Sigmoid colon (tissue), 6 donors: ENCODE measurements at regions not wholly inside any gene's neighbourhood (a gene's known extent, or its start where the extent isn't known, plus 50 kb on each side); places are given as distances from the start of the nearest gene placed in this dataset.

Source experiments
- DNase-seq: peaks from one replicate; pipeline ENCODE4 v3.0.0-alpha.2; 2019
- H3K27ac ChIP-seq, 4 donors: fragments of 200-600 bp; sonication (generic); one replicate each; pipeline ENCODE4 v1.5.1; 2016 to 2019; ENCODE audit warnings: mild to moderate bottlenecking in 1 of 4
- H3K27me3 ChIP-seq, 3 donors: fragments of 200-600 bp; sonication (generic); one replicate each; pipeline ENCODE4 v1.5.1; 2019; ENCODE audit warnings: mild to moderate bottlenecking in 1 of 3
- H3K36me3 ChIP-seq, 4 donors: fragments of 200-600 bp; sonication (generic); one replicate each; pipeline ENCODE4 v1.5.1; 2016 to 2019
- H3K4me1 ChIP-seq, 4 donors: fragments of 200-600 bp; sonication (generic); one replicate each; pipeline ENCODE4 v1.5.1; 2017 to 2019
- H3K4me3 ChIP-seq, 4 donors: fragments of 200-600 bp; sonication (generic); one replicate each; pipeline ENCODE4 v1.5.1; 2017 to 2019; ENCODE audit warnings: mild to moderate bottlenecking in 2 of 4, moderate library complexity in 1 of 4
- H3K9me3 ChIP-seq, 4 donors: fragments of 200-600 bp in 3 of 4; sonication (generic) in 3 of 4; one replicate each; pipeline versions ENCODE4 v1.5.1 to v1.6.1; 2013 to 2019
- EP300 ChIP-seq, 4 donors: sonication (generic); formaldehyde crosslinking; IDR thresholded peaks; one replicate each; pipeline ENCODE4 v1.6.1; 2017; ENCODE audit warnings: antibody characterized with exemption in 4 of 4
- POLR2A ChIP-seq, 2 donors: fragments of 450-650 bp; IDR thresholded peaks; one replicate each; pipeline ENCODE4 v1.6.1; 2016; ENCODE audit warnings: antibody characterized with exemption in 2 of 2, mild to moderate bottlenecking in 2 of 2, moderate library complexity in 2 of 2
- POLR2AphosphoS5 ChIP-seq, 4 donors: sonication (generic); formaldehyde crosslinking; IDR thresholded peaks; one replicate each; pipeline ENCODE4 v1.6.1; 2017; ENCODE audit warnings: antibody characterized with exemption in 4 of 4
- WGBS, 2 donors: extraction: QIAGEN DNeasy Blood & Tissue Kit; methylation state at CpG; one replicate each; pipeline ENCODE4 v1.1.7; 2013; 5-methylcytosine and 5-hydroxymethylcytosine counted together
- intact Hi-C: fragments of 100-400 bp; cut with DNase I; formaldehyde crosslinking; loops from one replicate; pipeline ENCODE4 v1.15.1; 2023
- TF ChIP-seq, protein P1 (sequence below), 4 experiments: fragments of 450-650 bp in 3 of 4; fragments of 200-600 bp in 1 of 4; IDR thresholded peaks; one replicate each; pipeline ENCODE4 v1.5.1; 2016 to 2019; ENCODE audit warnings: antibody characterized with exemption in 4 of 4, mild to moderate bottlenecking in 3 of 4, moderate library complexity in 2 of 4
- donor health status: healthy with polysubstance abuse.
- donor health status: healthy.

DNA sequence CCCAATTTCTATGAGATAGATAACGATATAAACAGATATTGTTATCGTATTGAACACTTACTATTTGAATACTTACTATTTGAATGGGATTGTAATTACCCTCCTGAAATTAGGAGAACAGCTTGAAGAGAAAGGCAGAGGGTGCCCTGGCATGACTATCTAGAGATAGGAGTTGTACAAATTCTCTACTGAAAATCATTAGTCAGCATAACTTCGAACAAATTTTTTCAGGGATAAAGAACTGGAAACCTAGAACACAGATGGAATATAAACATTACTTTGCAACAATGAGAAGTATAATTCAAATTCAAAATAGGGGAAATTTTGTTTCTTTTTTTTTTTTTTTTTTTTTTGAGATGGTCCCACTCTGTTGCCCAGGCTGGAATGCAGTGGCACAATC lies 1096.8 kb downstream of the C4orf33 start:
- no peaks in the 10 kb centered on the region for H3K36me3 ChIP-seq
- intact Hi-C loops = no loop called here
- no peaks in the 10 kb centered on the region for H3K9me3 ChIP-seq
- TF ChIP-seq, protein P1, sequence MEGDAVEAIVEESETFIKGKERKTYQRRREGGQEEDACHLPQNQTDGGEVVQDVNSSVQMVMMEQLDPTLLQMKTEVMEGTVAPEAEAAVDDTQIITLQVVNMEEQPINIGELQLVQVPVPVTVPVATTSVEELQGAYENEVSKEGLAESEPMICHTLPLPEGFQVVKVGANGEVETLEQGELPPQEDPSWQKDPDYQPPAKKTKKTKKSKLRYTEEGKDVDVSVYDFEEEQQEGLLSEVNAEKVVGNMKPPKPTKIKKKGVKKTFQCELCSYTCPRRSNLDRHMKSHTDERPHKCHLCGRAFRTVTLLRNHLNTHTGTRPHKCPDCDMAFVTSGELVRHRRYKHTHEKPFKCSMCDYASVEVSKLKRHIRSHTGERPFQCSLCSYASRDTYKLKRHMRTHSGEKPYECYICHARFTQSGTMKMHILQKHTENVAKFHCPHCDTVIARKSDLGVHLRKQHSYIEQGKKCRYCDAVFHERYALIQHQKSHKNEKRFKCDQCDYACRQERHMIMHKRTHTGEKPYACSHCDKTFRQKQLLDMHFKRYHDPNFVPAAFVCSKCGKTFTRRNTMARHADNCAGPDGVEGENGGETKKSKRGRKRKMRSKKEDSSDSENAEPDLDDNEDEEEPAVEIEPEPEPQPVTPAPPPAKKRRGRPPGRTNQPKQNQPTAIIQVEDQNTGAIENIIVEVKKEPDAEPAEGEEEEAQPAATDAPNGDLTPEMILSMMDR (IDR thresholded peaks at IDR 0.05) = no peak
- TF ChIP-seq POLR2A (IDR thresholded peaks at IDR 0.05) = no peak
- TF ChIP-seq POLR2AphosphoS5 (IDR thresholded peaks at IDR 0.05) = no peak
- no peak for TF ChIP-seq EP300 (IDR thresholded peaks at IDR 0.05)
- no peak for DNase-seq
- H3K4me3 ChIP-seq = no peak overlapping the region
- no peaks in the 10 kb centered on the region for H3K4me1 ChIP-seq
- no peak overlapping the region for H3K27ac ChIP-seq
- H3K27me3 ChIP-seq = no peaks in the 10 kb centered on the region
- WGBS, 2 donors = 94 to 95% methylated on average over 3 of the region's 3 CpGs

DNA sequence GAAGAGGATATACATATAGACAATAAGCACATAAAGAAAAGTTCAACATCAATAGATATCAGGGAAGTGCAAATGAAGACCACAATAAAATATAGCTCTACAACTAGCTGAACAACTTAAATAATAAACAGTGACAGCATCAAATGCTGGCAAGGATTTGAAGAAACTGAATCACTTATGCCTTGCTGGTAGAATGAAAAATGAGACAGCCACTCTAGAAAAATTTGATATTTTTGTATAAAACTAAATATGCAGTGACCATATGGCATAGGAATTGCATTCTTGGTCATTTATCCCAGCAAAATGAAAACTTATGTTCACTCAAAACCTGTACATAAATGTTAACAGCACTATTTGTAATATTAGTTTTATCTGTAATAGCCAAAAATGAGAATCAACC lies 1102.0 kb downstream of the C4orf33 start:
- no peaks in the 10 kb centered on the region for H3K27me3 ChIP-seq
- H3K4me3 ChIP-seq = no peak overlapping the region
- H3K27ac ChIP-seq = no peak overlapping the region
- no peaks in the 10 kb centered on the region for H3K36me3 ChIP-seq
- TF ChIP-seq, protein P1 (IDR thresholded peaks at IDR 0.05) = no peak
- TF ChIP-seq POLR2A (IDR thresholded peaks at IDR 0.05) = no peak
- TF ChIP-seq POLR2AphosphoS5 (IDR thresholded peaks at IDR 0.05) = no peak
- TF ChIP-seq EP300 (IDR thresholded peaks at IDR 0.05) = no peak
- H3K9me3 ChIP-seq = peaks cover 0 to 15% (median 3%) of the 10 kb centered on the region in 4 donors
- intact Hi-C loops = no loop called here
- DNase-seq = no peak
- no peaks in the 10 kb centered on the region for H3K4me1 ChIP-seq

DNA sequence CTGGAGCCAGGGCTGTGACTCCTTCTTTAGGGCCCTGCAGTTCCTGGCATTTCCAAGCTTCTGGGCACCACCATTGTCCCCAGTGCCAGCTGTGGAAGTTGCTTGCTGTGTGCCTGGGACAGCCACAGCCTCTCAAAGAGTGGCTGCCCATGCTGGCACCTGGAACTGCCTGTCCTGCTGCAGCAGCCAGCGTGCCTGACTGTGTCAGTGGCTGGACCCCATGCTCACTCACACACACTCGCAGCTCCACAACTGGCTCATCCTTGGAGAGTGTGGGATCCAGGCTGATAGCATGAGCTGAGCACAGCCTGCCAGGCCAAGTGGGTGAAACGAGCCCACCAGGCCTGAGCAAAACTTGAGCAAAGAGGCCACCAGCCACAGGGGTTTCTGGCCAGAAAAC lies 1107.6 kb downstream of the C4orf33 start:
- TF ChIP-seq EP300 (IDR thresholded peaks at IDR 0.05) = no peak
- TF ChIP-seq POLR2A (IDR thresholded peaks at IDR 0.05) = no peak
- no peaks in the 10 kb centered on the region for H3K27me3 ChIP-seq
- no peak overlapping the region for H3K4me3 ChIP-seq
- H3K9me3 ChIP-seq = peaks cover 3 to 15% (median 4%) of the 10 kb centered on the region in 4 donors
- intact Hi-C loops = no loop called here
- H3K27ac ChIP-seq = no peak overlapping the region
- DNase-seq = peak; percentile 56
- 75% methylated on average over 3 of the region's 3 CpGs for WGBS, 2 donors
- H3K4me1 ChIP-seq = no peaks in the 10 kb centered on the region
- no peaks in the 10 kb centered on the region for H3K36me3 ChIP-seq

DNA sequence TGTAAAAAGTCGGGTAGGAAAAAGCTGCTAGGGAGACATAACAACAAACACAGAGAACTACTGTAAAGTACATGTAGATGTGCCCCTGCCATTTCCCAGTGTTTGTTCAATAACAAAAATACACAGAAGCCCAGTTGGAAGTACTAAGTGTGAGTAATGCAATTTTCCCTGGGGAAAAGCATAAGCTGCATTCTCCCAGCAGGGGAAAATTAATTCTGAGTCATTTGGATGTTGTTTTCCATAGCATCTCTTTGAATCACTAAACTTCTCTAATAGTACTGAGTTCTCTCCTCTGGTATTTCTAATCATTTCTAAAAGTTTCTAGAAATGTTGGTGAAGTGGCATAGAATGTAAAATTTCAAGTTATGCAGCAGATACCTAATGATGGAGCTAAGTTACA lies 1114.9 kb downstream of the C4orf33 start:
- H3K27me3 ChIP-seq = no peaks in the 10 kb centered on the region
- H3K9me3 ChIP-seq = no peaks in the 10 kb centered on the region
- no peak overlapping the region for H3K4me3 ChIP-seq
- no peaks in the 10 kb centered on the region for H3K4me1 ChIP-seq
- TF ChIP-seq POLR2A (IDR thresholded peaks at IDR 0.05) (no peak), EP300 (IDR thresholded peaks at IDR 0.05) (no peak), POLR2AphosphoS5 (IDR thresholded peaks at IDR 0.05) (no peak)
- TF ChIP-seq, protein P1 (IDR thresholded peaks at IDR 0.05) = no peak
- no peak for DNase-seq
- no peaks in the 10 kb centered on the region for H3K36me3 ChIP-seq
- no peak overlapping the region for H3K27ac ChIP-seq
- intact Hi-C loops = no loop called here
- WGBS, 2 donors = 0 to 18% methylated on average over 1 of the region's 1 CpG

DNA sequence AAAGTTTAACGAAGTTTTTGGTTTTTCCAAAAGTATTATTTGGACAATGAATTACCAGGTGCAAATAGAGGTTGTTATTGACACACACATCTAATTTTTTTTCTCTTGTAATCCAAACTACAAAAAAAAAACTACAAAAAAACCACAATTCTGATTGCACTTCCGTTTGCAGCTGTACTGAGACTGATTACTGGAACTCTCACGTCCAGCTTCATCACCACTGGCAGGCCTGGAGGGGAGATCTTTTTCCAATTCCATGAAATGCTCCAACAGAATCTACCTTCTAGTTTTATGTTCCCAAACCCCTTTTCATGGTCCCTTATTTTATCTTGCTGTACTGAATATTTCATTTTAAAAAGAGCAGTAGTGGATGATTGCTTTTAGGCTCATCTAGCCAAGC lies 1118.3 kb downstream of the C4orf33 start:
- no peak for DNase-seq
- WGBS, 2 donors = 48 to 66% methylated on average over 3 of the region's 3 CpGs
- Histone ChIP-seq H3K4me3 (no peak overlapping the region), H3K4me1 (no peaks in the 10 kb centered on the region), H3K36me3 (no peaks in the 10 kb centered on the region), H3K27me3 (no peaks in the 10 kb centered on the region), H3K9me3 (no peaks in the 10 kb centered on the region), H3K27ac (no peak overlapping the region)
- TF ChIP-seq POLR2A (IDR thresholded peaks at IDR 0.05) = no peak
- TF ChIP-seq, protein P1 (IDR thresholded peaks at IDR 0.05) = no peak
- no peak for TF ChIP-seq POLR2AphosphoS5 (IDR thresholded peaks at IDR 0.05)
- intact Hi-C loops = no loop called here
